Fibroblast of lung (primary cell): ENCODE measurements at regions not wholly inside any gene's neighbourhood (a gene's known extent, or its start where the extent isn't known, plus 50 kb on each side); places are given as distances from the start of the nearest gene placed in this dataset.

Source experiments
- DNase-seq, 2 donors: peaks; one replicate each; pipeline versions ENCODE4 v3.0.0 to v3.0.0-alpha.2; 2010; ENCODE audit warnings: low read depth in 2 of 2
- H2AFZ ChIP-seq: 2 replicates; pipeline ENCODE4 v1.5.1; 2012; ENCODE audit warnings: low read length, control low read depth, inconsistent platforms
- H3K27ac ChIP-seq: 2 replicates; pipeline ENCODE4 v1.5.1; 2011; ENCODE audit warnings: low read length, control low read depth; ENCODE audit not compliant: insufficient read depth
- H3K27me3 ChIP-seq: 2 replicates; pipeline ENCODE4 v1.5.1; 2011; ENCODE audit warnings: mild to moderate bottlenecking, low read length; ENCODE audit not compliant: control insufficient read depth, insufficient read depth
- H3K36me3 ChIP-seq: 2 replicates; pipeline ENCODE4 v1.5.1; 2011; ENCODE audit warnings: low read length; ENCODE audit not compliant: control insufficient read depth, insufficient read depth
- H3K4me1 ChIP-seq: 2 replicates; pipeline ENCODE4 v1.5.1; 2011; ENCODE audit warnings: low read length; ENCODE audit not compliant: control insufficient read depth, insufficient read depth; ENCODE audit errors: extremely low read depth
- H3K4me2 ChIP-seq: 2 replicates; pipeline ENCODE4 v1.5.1; 2011; ENCODE audit warnings: low read length, control low read depth; ENCODE audit not compliant: insufficient read depth; ENCODE audit errors: extremely low read depth
- H3K4me3 ChIP-seq, 4 experiments: fragments of 200-600 bp in 1 of 4; sonication (generic) in 1 of 4; replicated peaks in 1 of 4; 2 replicates each; pipeline ENCODE4 v1.5.1; 2011 to 2016; ENCODE audit warnings: low read length in 4 of 4, low read depth in 3 of 4, mild to moderate bottlenecking in 3 of 4, control low read depth in 2 of 4, inconsistent platforms in 1 of 4, mixed read lengths in 1 of 4; ENCODE audit not compliant: insufficient read depth in 1 of 4; ENCODE audit errors: control extremely low read depth in 1 of 4
- H3K79me2 ChIP-seq: 2 replicates; pipeline ENCODE4 v1.5.1; 2012; ENCODE audit warnings: mild to moderate bottlenecking, low read length, inconsistent platforms; ENCODE audit not compliant: control insufficient read depth, insufficient read depth
- H3K9ac ChIP-seq: 2 replicates; pipeline ENCODE4 v1.5.1; 2011; ENCODE audit warnings: mild to moderate bottlenecking, low read length, control low read depth; ENCODE audit not compliant: insufficient read depth
- H3K9me3 ChIP-seq: 2 replicates; pipeline ENCODE4 v1.5.1; 2012; ENCODE audit warnings: low read depth, low read length; ENCODE audit not compliant: control insufficient read depth, insufficient read depth
- H4K20me1 ChIP-seq: 2 replicates; pipeline ENCODE4 v1.5.1; 2011; ENCODE audit warnings: low read length; ENCODE audit not compliant: control insufficient read depth, insufficient read depth; ENCODE audit errors: extremely low read depth
- CTCF ChIP-seq, 2 donors: IDR thresholded peaks in 1 of 2; conservative IDR thresholded peaks in 1 of 2; 1 replicate in 1 of 2; 2 replicates in 1 of 2; pipeline ENCODE4 v1.5.1; 2011 to 2012; ENCODE audit warnings: low read length in 2 of 2, control low read depth in 1 of 2, inconsistent platforms in 1 of 2, low read depth in 1 of 2, mild to moderate bottlenecking in 1 of 2
- EZH2 ChIP-seq: IDR thresholded peaks from 2 replicates; pipeline ENCODE4 v1.5.1; 2012; ENCODE audit warnings: low read length, control low read depth, mild to moderate bottlenecking; ENCODE audit errors: missing control alignments

- H3K9ac ChIP-seq, result no peak overlapping the region
- H3K36me3 ChIP-seq, result no peaks in the 10 kb centered on the region
- H3K4me1 ChIP-seq, result no peaks in the 10 kb centered on the region
- H4K20me1 ChIP-seq, result no peaks in the 10 kb centered on the region
- H3K79me2 ChIP-seq, result no peaks in the 10 kb centered on the region
- TF ChIP-seq EZH2 (no peak), CTCF (conservative IDR thresholded peaks at IDR 0.05 in 1 of 2, IDR thresholded peaks at IDR 0.05 in 1 of 2; ENCODE audit: low read depth in 1 of 2, low read length in 2 of 2) (no peak)
- no peak overlapping the region for H3K27ac ChIP-seq
- H3K4me2 ChIP-seq, result no peak overlapping the region
- no peak for DNase-seq
- no peaks in the 10 kb centered on the region for H3K9me3 ChIP-seq
- no peaks in the 10 kb centered on the region for H3K27me3 ChIP-seq
- H3K4me3 ChIP-seq, result no peak overlapping the region
- no peak overlapping the region for H2AFZ ChIP-seq
These were observed 90.6 kb upstream of the GRM7 start for GRCh38 chr3:6770397-6770690.

GRCh38 chr3:6771171-6771570 lies 89.7 kb upstream of the GRM7 start:
- H3K9ac ChIP-seq, result no peak overlapping the region
- no peaks in the 10 kb centered on the region for H3K79me2 ChIP-seq
- H3K4me2 ChIP-seq, result no peak overlapping the region
- H2AFZ ChIP-seq, result no peak overlapping the region
- H3K36me3 ChIP-seq, result no peaks in the 10 kb centered on the region
- DNase-seq, result no peak
- TF ChIP-seq CTCF (conservative IDR thresholded peaks at IDR 0.05 in 1 of 2, IDR thresholded peaks at IDR 0.05 in 1 of 2; ENCODE audit: low read depth in 1 of 2, low read length in 2 of 2), result no peak
- no peak for TF ChIP-seq EZH2
- no peak overlapping the region for H3K4me3 ChIP-seq
- H3K27me3 ChIP-seq, result no peaks in the 10 kb centered on the region
- no peaks in the 10 kb centered on the region for H3K9me3 ChIP-seq
- no peak overlapping the region for H3K27ac ChIP-seq
- H3K4me1 ChIP-seq, result no peaks in the 10 kb centered on the region
- H4K20me1 ChIP-seq, result no peaks in the 10 kb centered on the region

GRCh38 chr3:6779140-6779539 lies 81.8 kb upstream of the GRM7 start:
- H3K36me3 ChIP-seq, result no peaks in the 10 kb centered on the region
- no peaks in the 10 kb centered on the region for H3K27me3 ChIP-seq
- DNase-seq, result no peak
- TF ChIP-seq CTCF (conservative IDR thresholded peaks at IDR 0.05 in 1 of 2, IDR thresholded peaks at IDR 0.05 in 1 of 2; ENCODE audit: low read depth in 1 of 2, low read length in 2 of 2) (no peak), EZH2 (no peak)
- H3K27ac ChIP-seq, result no peak overlapping the region
- no peaks in the 10 kb centered on the region for H3K4me1 ChIP-seq
- no peak overlapping the region for H3K4me2 ChIP-seq
- no peaks in the 10 kb centered on the region for H3K9me3 ChIP-seq
- no peak overlapping the region for H3K4me3 ChIP-seq
- H3K79me2 ChIP-seq, result no peaks in the 10 kb centered on the region
- H3K9ac ChIP-seq, result no peak overlapping the region
- no peaks in the 10 kb centered on the region for H4K20me1 ChIP-seq
- H2AFZ ChIP-seq, result no peak overlapping the region
